Activated naive CD8-positive, alpha-beta T cell treated with anti-CD3 and anti-CD28 coated beads, Interleukin-2, amount 50 U/mL, for 24 hours (primary cell): ENCODE measurements at regions not wholly inside any gene's neighbourhood (a gene's known extent, or its start where the extent isn't known, plus 50 kb on each side); places are given as distances from the start of the nearest gene placed in this dataset.

Experiments
- ATAC-seq: fragments of 150-1000 bp; cut with Tn5 transposase; one replicate; pipeline ENCODE4 v1.10.0; 2021
- DNase-seq: peaks from one replicate; pipeline ENCODE4 v3.0.0; 2021
- H3K27ac Mint-ChIP-seq: one replicate; pipeline ENCODE4 v1.8.0; 2021; ENCODE audit warnings: mild to moderate bottlenecking, mixed read lengths
- H3K27me3 Mint-ChIP-seq: one replicate; pipeline ENCODE4 v1.8.0; 2021; ENCODE audit warnings: mixed read lengths
- H3K36me3 Mint-ChIP-seq: one replicate; pipeline ENCODE4 v1.8.0; 2021; ENCODE audit warnings: low read depth, mixed read lengths
- H3K4me1 Mint-ChIP-seq: one replicate; pipeline ENCODE4 v1.8.0; 2021; ENCODE audit warnings: mixed read lengths
- H3K4me3 Mint-ChIP-seq: one replicate; pipeline ENCODE4 v1.8.0; 2021; ENCODE audit warnings: mild to moderate bottlenecking, moderate library complexity, mixed read lengths
- H3K9me3 Mint-ChIP-seq: one replicate; pipeline ENCODE4 v1.8.0; 2021; ENCODE audit warnings: mixed read lengths

GRCh38 chr14:34046799-34047520 is 96.1 kb upstream of the EGLN3 start:
- ATAC-seq (no peak), DNase-seq (no peak)
- Mint-ChIP-seq H3K36me3 (no peaks in the 10 kb centered on the region), H3K4me1 (peaks cover 53% of the 10 kb centered on the region), H3K9me3 (peaks cover 4% of the 10 kb centered on the region), H3K27me3 (peaks cover 4% of the 10 kb centered on the region), H3K27ac (no peak overlapping the region), H3K4me3 (no peak overlapping the region)

GRCh38 chr14:34044666-34045306 is 93.9 kb upstream of the EGLN3 start:
- Mint-ChIP-seq H3K27me3 (peaks cover 2% of the 10 kb centered on the region), H3K27ac (no peak overlapping the region), H3K4me3 (no peak overlapping the region), H3K9me3 (peaks cover 4% of the 10 kb centered on the region), H3K4me1 (peaks cover 40% of the 10 kb centered on the region), H3K36me3 (no peaks in the 10 kb centered on the region)
- DNase-seq (no peak), ATAC-seq (no peak)

- no peaks in the 10 kb centered on the region for H3K36me3 Mint-ChIP-seq
- peak overlapping the region; percentile 32 for H3K4me3 Mint-ChIP-seq
- H3K27ac Mint-ChIP-seq = peak overlapping the region; percentile 74
- peaks cover 4% of the 10 kb centered on the region for H3K9me3 Mint-ChIP-seq
- no peak for DNase-seq
- no peak for ATAC-seq
- peaks cover 35% of the 10 kb centered on the region for H3K4me1 Mint-ChIP-seq
- H3K27me3 Mint-ChIP-seq = peaks cover 2% of the 10 kb centered on the region
These were observed 93.4 kb upstream of the EGLN3 start for GRCh38 chr14:34044373-34044637.

GRCh38 chr14:34043627-34044372 is 92.9 kb upstream of the EGLN3 start:
- H3K27ac Mint-ChIP-seq = peak overlapping the region; percentile 74
- peak overlapping the region; percentile 32 for H3K4me3 Mint-ChIP-seq

DNA sequence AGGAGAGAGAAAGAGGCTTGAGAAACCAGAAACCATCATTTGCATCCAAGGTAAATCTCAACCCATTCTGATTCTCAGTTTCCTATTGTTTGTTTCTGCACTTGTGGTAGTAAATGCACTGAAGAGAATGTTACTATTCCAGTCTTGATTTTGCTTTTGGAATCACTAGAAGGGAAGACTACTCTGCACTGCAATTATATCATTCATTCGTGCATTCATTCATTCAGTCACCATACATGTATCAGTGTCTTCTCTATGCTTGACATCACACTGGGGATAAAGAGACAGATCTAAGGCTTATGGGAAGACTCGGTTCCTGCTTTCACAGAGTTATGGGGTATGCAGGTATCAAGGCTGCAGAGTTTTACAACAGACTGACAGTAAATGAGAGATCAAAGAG is 90.3 kb upstream of the EGLN3 start:
- H3K27me3 Mint-ChIP-seq = peaks cover 2% of the 10 kb centered on the region
- H3K4me1 Mint-ChIP-seq = peaks cover 26% of the 10 kb centered on the region
- DNase-seq (no peak), ATAC-seq (no peak)
- H3K4me3 Mint-ChIP-seq = no peak overlapping the region
- no peak overlapping the region for H3K27ac Mint-ChIP-seq
- peaks cover 4% of the 10 kb centered on the region for H3K9me3 Mint-ChIP-seq
- H3K36me3 Mint-ChIP-seq = no peaks in the 10 kb centered on the region

More at GRCh38 chr14:34043627-34044372, 92.9 kb upstream of the EGLN3 start:
- Mint-ChIP-seq H3K9me3 (peaks cover 4% of the 10 kb centered on the region), H3K4me1 (peaks cover 35% of the 10 kb centered on the region), H3K27me3 (peaks cover 2% of the 10 kb centered on the region), H3K36me3 (no peaks in the 10 kb centered on the region)
- peak; percentile 94 for ATAC-seq
- DNase-seq = peak; percentile 80

DNA sequence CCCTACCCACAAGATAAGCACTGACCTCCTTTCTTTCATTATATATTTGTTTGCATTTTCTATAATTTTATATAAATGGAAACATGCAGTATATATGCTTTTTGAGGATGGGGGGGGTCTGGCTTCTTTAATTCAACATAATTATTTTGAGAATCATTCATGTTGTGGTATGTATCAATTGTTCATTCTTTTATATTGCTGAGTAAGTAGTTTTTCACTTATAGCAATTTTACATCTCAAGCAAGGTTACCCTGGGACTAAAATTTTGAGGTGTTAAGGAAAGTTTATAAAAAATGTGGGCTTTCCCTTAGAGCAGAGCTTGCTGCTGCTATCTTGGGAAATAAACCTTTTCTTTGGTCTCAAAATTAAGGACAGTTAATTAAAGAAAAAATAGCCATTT is 89.9 kb upstream of the EGLN3 start:
- ATAC-seq (no peak), DNase-seq (no peak)
- Mint-ChIP-seq H3K27me3 (peaks cover 2% of the 10 kb centered on the region), H3K4me1 (peaks cover 26% of the 10 kb centered on the region), H3K27ac (no peak overlapping the region), H3K4me3 (no peak overlapping the region), H3K36me3 (no peaks in the 10 kb centered on the region), H3K9me3 (peaks cover 4% of the 10 kb centered on the region)

- Mint-ChIP-seq H3K27me3 (no peaks in the 10 kb centered on the region), H3K27ac (no peak overlapping the region), H3K9me3 (peaks cover 4% of the 10 kb centered on the region), H3K4me3 (no peak overlapping the region), H3K36me3 (no peaks in the 10 kb centered on the region), H3K4me1 (peaks cover 18% of the 10 kb centered on the region)
- ATAC-seq (no peak), DNase-seq (no peak)
These were observed 88.7 kb upstream of the EGLN3 start for GRCh38 chr14:34039428-34040047.

DNA sequence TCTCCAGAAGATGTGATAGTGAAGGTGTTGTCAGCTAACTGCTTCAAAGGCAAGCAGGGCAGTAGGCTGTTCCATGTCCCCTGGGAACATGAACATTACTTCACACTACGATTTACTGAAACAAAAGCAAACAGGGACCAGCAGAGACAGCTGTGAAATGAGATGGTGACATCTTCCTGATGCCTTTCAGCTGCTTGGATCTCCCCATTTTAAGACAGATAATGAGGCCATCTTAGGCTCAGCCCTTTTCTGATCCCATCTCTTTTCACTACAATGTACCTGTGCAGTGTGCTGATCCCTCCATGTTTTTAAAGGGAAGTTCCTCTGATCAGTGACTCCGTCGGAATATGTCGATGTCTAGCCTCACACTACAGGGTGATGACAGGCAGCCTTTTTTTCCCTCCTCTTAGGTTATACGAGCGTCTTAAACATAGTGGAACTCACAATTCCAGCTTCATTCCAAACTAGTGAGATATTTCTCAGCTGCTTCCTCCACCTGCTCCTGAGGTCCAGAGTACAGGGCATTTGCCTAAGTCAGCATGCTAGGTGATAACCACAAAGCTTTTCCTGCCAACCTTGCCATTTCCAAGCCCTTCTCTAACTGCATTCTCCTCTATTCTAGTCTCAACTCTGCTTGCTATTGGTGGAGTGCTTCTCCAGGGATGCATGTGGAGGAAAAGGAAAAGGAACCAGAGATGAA is 87.6 kb upstream of the EGLN3 start:
- H3K27me3 Mint-ChIP-seq = no peaks in the 10 kb centered on the region
- peaks cover 8% of the 10 kb centered on the region for H3K4me1 Mint-ChIP-seq
- H3K36me3 Mint-ChIP-seq = no peaks in the 10 kb centered on the region
- no peak for DNase-seq
- H3K27ac Mint-ChIP-seq = no peak overlapping the region
- H3K4me3 Mint-ChIP-seq = no peak overlapping the region
- no peak for ATAC-seq
- H3K9me3 Mint-ChIP-seq = no peaks in the 10 kb centered on the region

- no peaks in the 10 kb centered on the region for H3K36me3 Mint-ChIP-seq
- no peak for DNase-seq
- H3K4me3 Mint-ChIP-seq = no peak overlapping the region
- H3K4me1 Mint-ChIP-seq = no peaks in the 10 kb centered on the region
- no peak for ATAC-seq
- H3K9me3 Mint-ChIP-seq = no peaks in the 10 kb centered on the region
- no peaks in the 10 kb centered on the region for H3K27me3 Mint-ChIP-seq
- no peak overlapping the region for H3K27ac Mint-ChIP-seq
These were observed 85.5 kb upstream of the EGLN3 start for GRCh38 chr14:34036319-34036766.

DNA sequence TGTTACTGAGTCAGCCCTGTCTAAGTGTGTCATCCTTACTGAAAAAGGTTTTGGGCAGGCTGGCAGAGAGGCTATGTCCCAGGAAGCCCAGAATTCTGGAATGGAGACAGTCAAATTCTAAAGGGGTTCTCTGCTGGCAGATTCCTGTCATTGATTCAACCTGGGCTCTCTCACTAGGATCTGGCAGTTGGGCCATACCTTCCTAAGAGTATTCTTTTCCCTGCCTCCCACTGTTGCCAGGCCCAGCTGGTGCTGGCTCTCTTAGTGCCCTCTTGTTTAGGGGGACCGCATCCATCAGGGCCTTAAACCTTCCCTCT is 85.0 kb upstream of the EGLN3 start:
- H3K36me3 Mint-ChIP-seq = no peaks in the 10 kb centered on the region
- H3K27ac Mint-ChIP-seq = no peak overlapping the region
- DNase-seq = no peak
- no peak overlapping the region for H3K4me3 Mint-ChIP-seq
- H3K27me3 Mint-ChIP-seq = no peaks in the 10 kb centered on the region
- no peaks in the 10 kb centered on the region for H3K4me1 Mint-ChIP-seq
- ATAC-seq = no peak
- no peaks in the 10 kb centered on the region for H3K9me3 Mint-ChIP-seq

- ATAC-seq = no peak
- Mint-ChIP-seq H3K27me3 (no peaks in the 10 kb centered on the region), H3K4me1 (no peaks in the 10 kb centered on the region), H3K9me3 (no peaks in the 10 kb centered on the region), H3K36me3 (no peaks in the 10 kb centered on the region), H3K4me3 (no peak overlapping the region), H3K27ac (no peak overlapping the region)
- DNase-seq = no peak
These were observed 84.5 kb upstream of the EGLN3 start for GRCh38 chr14:34035177-34035933.

- Mint-ChIP-seq H3K4me1 (no peaks in the 10 kb centered on the region), H3K9me3 (no peaks in the 10 kb centered on the region), H3K27ac (no peak overlapping the region), H3K36me3 (no peaks in the 10 kb centered on the region), H3K4me3 (no peak overlapping the region), H3K27me3 (no peaks in the 10 kb centered on the region)
- DNase-seq (no peak), ATAC-seq (no peak)
These were observed 83.7 kb upstream of the EGLN3 start for GRCh38 chr14:34034447-34035176.

- H3K4me3 Mint-ChIP-seq = no peak overlapping the region
- H3K27ac Mint-ChIP-seq = no peak overlapping the region
- DNase-seq (no peak), ATAC-seq (no peak)
- H3K27me3 Mint-ChIP-seq = peaks cover 2% of the 10 kb centered on the region
- no peaks in the 10 kb centered on the region for H3K4me1 Mint-ChIP-seq
- H3K9me3 Mint-ChIP-seq = no peaks in the 10 kb centered on the region
- no peaks in the 10 kb centered on the region for H3K36me3 Mint-ChIP-seq
These were observed 81.8 kb upstream of the EGLN3 start for GRCh38 chr14:34032720-34033119.
